ENCODE measurements at regions not wholly inside any gene's neighbourhood (a gene's known extent, or its start where the extent isn't known, plus 50 kb on each side); places are given as distances from the start of the nearest gene placed in this dataset.

DNA sequence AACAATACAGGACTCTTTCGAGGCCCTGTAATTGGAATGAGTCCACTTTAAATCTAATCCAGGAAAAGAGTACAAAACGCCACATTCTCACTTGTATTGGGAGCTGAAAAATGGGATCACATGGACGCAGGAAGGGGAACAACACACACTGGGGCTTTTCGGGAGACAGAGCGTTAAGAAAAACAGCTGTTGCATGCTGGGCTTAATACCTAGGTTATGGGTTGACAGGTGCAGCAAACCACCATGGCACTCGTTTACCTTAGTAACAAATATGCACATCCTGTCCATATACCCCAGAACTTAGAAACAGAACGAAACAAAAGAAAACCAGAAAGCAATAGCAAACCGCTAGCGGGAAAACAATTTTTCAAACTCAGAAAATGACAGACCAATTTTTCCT is 1532.7 kb upstream of the TPTE start:
- no peak for TF ChIP-seq POLR2A (IDR thresholded peaks at IDR 0.05)
- TF ChIP-seq, protein P1, sequence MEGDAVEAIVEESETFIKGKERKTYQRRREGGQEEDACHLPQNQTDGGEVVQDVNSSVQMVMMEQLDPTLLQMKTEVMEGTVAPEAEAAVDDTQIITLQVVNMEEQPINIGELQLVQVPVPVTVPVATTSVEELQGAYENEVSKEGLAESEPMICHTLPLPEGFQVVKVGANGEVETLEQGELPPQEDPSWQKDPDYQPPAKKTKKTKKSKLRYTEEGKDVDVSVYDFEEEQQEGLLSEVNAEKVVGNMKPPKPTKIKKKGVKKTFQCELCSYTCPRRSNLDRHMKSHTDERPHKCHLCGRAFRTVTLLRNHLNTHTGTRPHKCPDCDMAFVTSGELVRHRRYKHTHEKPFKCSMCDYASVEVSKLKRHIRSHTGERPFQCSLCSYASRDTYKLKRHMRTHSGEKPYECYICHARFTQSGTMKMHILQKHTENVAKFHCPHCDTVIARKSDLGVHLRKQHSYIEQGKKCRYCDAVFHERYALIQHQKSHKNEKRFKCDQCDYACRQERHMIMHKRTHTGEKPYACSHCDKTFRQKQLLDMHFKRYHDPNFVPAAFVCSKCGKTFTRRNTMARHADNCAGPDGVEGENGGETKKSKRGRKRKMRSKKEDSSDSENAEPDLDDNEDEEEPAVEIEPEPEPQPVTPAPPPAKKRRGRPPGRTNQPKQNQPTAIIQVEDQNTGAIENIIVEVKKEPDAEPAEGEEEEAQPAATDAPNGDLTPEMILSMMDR (IDR thresholded peaks at IDR 0.05): no peak

Data from vagina (tissue), 2 donors.